Keratinocyte (primary cell): ENCODE measurements at regions not wholly inside any gene's neighbourhood (a gene's known extent, or its start where the extent isn't known, plus 50 kb on each side); places are given as distances from the start of the nearest gene placed in this dataset.

Experiments
- EZH2 ChIP-seq: IDR thresholded peaks from one replicate; pipeline ENCODE4 v1.6.1; 2012; ENCODE audit warnings: inconsistent platforms, mild to moderate bottlenecking, low read length, moderate library complexity
- TF ChIP-seq, protein P1 (sequence below), 3 experiments: IDR thresholded peaks in 1 of 3; conservative IDR thresholded peaks in 1 of 3; optimal IDR thresholded peaks in 1 of 3; 2 replicates in 2 of 3; 3 replicates in 1 of 3; pipeline versions ENCODE3 to v1.5.1; 2011; ENCODE audit warnings: low read length in 3 of 3, mild to moderate bottlenecking in 3 of 3, moderate library complexity in 2 of 3, control low read depth in 1 of 3, inconsistent platforms in 1 of 3; ENCODE audit not compliant: insufficient read depth in 2 of 3; ENCODE audit errors: extremely low read depth in 1 of 3

DNA sequence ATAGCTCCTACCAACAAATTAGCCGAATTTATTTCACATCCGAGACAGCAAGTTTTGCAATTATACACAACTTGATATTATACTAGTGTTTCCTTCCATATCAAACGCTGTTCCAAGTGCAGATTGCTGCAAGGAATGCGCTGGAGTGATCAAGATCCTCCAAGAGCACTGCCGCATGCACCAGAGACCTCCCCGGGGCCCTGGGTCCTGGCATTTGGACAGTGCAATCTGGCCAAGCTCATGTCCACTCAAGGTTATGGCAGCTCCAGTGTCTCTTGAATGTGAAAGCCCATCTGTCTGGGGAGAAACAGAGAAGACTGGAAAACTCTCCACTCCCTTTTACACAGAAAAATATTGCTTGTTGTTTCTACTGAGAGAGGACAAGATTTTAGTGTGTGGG, 111.9 kb downstream of the HSPH1 start:
- TF ChIP-seq, protein P1, sequence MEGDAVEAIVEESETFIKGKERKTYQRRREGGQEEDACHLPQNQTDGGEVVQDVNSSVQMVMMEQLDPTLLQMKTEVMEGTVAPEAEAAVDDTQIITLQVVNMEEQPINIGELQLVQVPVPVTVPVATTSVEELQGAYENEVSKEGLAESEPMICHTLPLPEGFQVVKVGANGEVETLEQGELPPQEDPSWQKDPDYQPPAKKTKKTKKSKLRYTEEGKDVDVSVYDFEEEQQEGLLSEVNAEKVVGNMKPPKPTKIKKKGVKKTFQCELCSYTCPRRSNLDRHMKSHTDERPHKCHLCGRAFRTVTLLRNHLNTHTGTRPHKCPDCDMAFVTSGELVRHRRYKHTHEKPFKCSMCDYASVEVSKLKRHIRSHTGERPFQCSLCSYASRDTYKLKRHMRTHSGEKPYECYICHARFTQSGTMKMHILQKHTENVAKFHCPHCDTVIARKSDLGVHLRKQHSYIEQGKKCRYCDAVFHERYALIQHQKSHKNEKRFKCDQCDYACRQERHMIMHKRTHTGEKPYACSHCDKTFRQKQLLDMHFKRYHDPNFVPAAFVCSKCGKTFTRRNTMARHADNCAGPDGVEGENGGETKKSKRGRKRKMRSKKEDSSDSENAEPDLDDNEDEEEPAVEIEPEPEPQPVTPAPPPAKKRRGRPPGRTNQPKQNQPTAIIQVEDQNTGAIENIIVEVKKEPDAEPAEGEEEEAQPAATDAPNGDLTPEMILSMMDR (optimal IDR thresholded peaks at IDR 0.05 in 1 of 3, IDR thresholded peaks at IDR 0.05 in 1 of 3, conservative IDR thresholded peaks at IDR 0.05 in 1 of 3; ENCODE audit: extremely low read depth in 1 of 3, insufficient read depth in 2 of 3, low read length in 3 of 3), result no peak
- no peak for TF ChIP-seq EZH2
